Retinal pigment epithelial cell (primary cell): ENCODE measurements at regions not wholly inside any gene's neighbourhood (a gene's known extent, or its start where the extent isn't known, plus 50 kb on each side); places are given as distances from the start of the nearest gene placed in this dataset.

Source experiments
- DNase-seq: peaks from one replicate; pipeline ENCODE4 v3.0.0-alpha.2; 2010; ENCODE audit warnings: low read depth
- H3K4me3 ChIP-seq: 2 replicates; pipeline ENCODE4 v1.5.1; 2011; ENCODE audit warnings: mild to moderate bottlenecking, low read length, control low read depth, moderate library complexity
- CTCF ChIP-seq: conservative IDR thresholded peaks from 2 replicates; pipeline ENCODE4 v1.5.1; 2011; ENCODE audit warnings: low read depth, low read length, control low read depth, inconsistent platforms

- TF ChIP-seq CTCF: no peak
- no peak overlapping the region for H3K4me3 ChIP-seq
- DNase-seq: no peak
These were observed 234.7 kb upstream of the TBX3 start for GRCh38 chr12:114918535-114919233.

DNA sequence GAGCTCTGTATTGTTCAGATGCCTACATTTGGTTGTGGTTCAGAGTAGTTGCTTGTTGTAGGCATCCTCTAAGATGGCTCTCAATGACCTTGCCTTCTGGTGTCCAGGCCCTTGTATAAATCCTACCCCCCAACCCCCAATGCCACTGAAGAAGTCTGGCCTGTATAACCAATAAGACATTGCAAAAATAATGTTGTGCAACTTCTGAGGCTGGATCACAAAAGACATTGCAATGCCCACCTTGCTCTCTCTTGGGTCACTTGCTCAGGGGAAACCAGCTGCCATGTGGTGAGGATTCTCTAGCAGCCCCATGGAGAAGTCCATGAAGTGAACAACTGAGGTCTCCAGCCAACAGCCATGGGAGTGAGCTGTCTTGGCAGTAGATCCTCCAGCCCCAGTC, 234.0 kb upstream of the TBX3 start:
- DNase-seq: no peak
- H3K4me3 ChIP-seq: no peak overlapping the region
- no peak for TF ChIP-seq CTCF

DNA sequence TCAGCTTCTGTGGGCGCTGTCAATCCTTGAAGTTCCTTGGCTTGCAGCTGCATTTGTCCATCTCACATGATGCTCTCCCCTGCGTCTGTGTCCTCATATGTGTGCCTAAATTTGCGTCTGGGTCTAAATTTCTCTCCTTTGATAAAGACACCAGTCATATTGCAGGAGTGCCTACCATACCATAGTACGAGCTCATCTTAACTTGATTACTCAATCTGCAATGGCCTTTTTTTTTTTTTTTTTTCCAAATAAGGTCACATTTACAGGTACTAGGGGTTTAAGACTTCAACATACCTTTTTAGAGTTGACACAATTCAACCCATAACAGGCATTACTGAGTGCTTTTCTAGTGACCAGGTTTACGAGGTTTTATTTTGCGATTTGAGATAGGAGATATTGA, 233.3 kb upstream of the TBX3 start:
- no peak for DNase-seq
- no peak for TF ChIP-seq CTCF
- H3K4me3 ChIP-seq: no peak overlapping the region

DNA sequence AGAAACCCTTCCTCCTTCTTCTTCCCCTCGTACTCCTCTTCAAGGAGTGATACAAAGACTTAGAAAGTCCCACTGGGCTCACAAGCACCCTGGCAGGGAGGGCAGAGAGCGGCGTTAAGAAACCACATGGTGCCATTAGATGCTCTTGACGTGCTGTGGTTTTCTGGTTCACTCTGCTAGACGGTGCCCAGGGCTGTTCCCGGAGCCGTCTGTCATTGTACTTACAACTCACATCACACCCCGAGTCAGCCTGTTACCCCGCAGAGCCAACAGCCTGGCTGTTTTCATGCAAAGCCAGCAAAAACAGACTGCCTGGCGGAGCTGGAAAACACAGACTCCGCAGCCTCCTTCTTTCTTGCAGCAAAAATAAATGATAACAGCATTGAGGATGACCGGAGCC, 232.6 kb upstream of the TBX3 start:
- TF ChIP-seq CTCF: no peak
- H3K4me3 ChIP-seq: no peak overlapping the region

DNA sequence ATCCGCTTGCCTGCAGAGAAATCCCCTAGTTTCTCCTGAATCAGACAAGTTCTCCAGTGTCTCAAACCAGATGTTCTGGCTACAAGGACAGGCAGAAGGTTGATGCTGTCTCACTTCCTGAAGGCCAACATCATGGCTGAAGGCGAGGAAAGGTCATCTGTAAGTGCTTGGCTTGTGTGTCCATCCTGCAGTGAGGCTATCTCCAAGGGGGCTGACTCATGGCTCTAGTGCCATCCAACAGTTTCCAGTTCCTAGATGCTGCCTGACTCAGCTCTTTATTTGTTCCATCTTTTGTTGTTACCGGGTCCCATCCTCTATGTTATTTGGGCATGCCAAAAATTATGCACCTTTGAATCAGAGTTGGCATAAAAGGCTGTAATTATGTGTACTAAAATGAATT, 232.1 kb upstream of the TBX3 start:
- H3K4me3 ChIP-seq: no peak overlapping the region
- DNase-seq: no peak
- no peak for TF ChIP-seq CTCF

More for the DNA sequence above, 232.6 kb upstream of the TBX3 start:
- DNase-seq: no peak

DNA sequence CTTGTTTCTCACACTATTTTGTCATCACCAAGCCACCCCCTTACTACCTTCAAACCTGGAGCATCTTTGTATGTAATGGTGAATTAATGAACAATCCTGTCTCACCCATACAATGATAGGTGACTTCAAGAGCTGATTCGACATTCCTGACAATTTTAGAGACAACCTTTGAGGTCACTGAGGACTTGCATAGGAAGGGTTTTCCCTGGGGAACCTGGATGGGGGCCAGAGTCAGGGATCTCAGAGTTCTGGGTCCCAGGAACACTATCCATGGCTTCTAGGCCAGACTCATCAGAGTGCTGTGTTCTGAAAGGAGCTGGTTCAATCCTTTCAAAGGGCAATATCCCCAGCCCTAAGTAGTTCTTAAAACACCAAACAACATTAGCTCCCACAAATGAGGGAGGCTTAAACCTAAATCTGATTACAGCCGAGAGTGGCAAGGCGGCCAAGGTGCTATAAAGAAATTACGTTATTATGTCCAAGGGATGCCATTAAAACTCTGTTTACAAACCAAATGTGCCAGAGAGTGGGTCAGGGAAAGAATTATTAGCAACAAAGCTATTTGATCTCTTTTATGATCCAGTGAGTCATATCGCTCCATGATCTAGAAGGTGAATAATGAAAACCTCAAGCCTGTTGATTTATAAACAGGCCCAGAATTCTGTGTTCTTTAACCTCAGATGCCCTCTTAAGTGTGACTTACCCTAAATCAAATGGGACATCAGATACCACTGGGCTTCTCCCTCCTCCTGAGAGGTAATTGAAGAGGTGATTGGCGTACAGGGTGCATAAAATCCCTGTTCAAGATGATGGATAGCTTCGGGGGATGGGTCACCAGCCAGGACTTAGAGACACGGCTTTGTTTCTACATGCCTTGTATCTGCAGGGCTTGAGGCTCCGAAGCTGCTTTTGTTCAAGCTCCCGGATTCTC, 230.2 kb upstream of the TBX3 start:
- H3K4me3 ChIP-seq: no peak overlapping the region
- DNase-seq: no peak

More for the DNA sequence above, 230.2 kb upstream of the TBX3 start:
- TF ChIP-seq CTCF: no peak
